SK-N-SH (cell line): ENCODE measurements at regions not wholly inside any gene's neighbourhood (a gene's known extent, or its start where the extent isn't known, plus 50 kb on each side); places are given as distances from the start of the nearest gene placed in this dataset.

Source experiments
- CTCF ChIP-seq: fragments of 200-600 bp; sonication (generic); IDR thresholded peaks from 2 replicates; pipeline ENCODE4 v1.6.1; 2017; ENCODE audit warnings: antibody characterized with exemption, mild to moderate bottlenecking, moderate library complexity
- PBX3 ChIP-seq: IDR thresholded peaks from 2 replicates; pipeline ENCODE4; 2012
- TEAD4 ChIP-seq: IDR thresholded peaks from 2 replicates; pipeline ENCODE4 v1.4.0; 2012; ENCODE audit warnings: mild to moderate bottlenecking, borderline replicate concordance; ENCODE audit not compliant: insufficient read depth
- USF2 ChIP-seq: fragments of 150-350 bp; IDR thresholded peaks from 2 replicates; pipeline ENCODE4 v1.6.1; 2017; ENCODE audit warnings: antibody characterized with exemption, low read length, low read depth, borderline replicate concordance

- TF ChIP-seq CTCF (no peak), TEAD4 (no peak), USF2 (no peak), PBX3 (no peak)
These were observed 96.8 kb upstream of the CXXC4 start for GRCh38 chr4:104591510-104591911.
